ENCODE measurements at regions not wholly inside any gene's neighbourhood (a gene's known extent, or its start where the extent isn't known, plus 50 kb on each side); places are given as distances from the start of the nearest gene placed in this dataset.

- FAIRE-seq: peak; percentile 24
- H3K23me2 ChIP-seq (ENCODE audit: low read depth, low read length): no peaks in the 10 kb centered on the region
- no peak overlapping the region for H4K8ac ChIP-seq (ENCODE audit: extremely low read depth, insufficient read depth, low read length)
These were observed 681.6 kb upstream of the SEMA6D start for GRCh38 chr15:47035475-47036406.

More at GRCh38 chr15:47035475-47036406, 681.6 kb upstream of the SEMA6D start:
- no peak for TF ChIP-seq RNF2 (IDR thresholded peaks at IDR 0.05; ENCODE audit: borderline replicate concordance, low read depth, low read length, missing control alignments, poor library complexity, severe bottlenecking)
- TF ChIP-seq NRF1 (IDR thresholded peaks at IDR 0.05; ENCODE audit: low read depth, low read length): no peak
- TF ChIP-seq MAX (IDR thresholded peaks at IDR 0.05): no peak
- POLR2A ChIA-PET (ENCODE audit: partially characterized antibody): interaction anchor here (0.9 kb wide), 1 partner anchor 8 kb away, joined by 3 read pairs; no protein-coding TSS in a partner anchor
- H3K4me1 ChIP-seq (replicated peaks in 1 of 4; ENCODE audit: control insufficient read depth in 3 of 4, insufficient read depth in 4 of 4, low read length in 3 of 4): no peaks in the 10 kb centered on the region
- no peak overlapping the region for H3K23ac ChIP-seq (ENCODE audit: insufficient read length)
- no peak for DNase-seq (ENCODE audit: low read depth in 1 of 2, low spot score in 2 of 2)
- H2BK15ac ChIP-seq (ENCODE audit: low read length): no peak overlapping the region
- H4K91ac ChIP-seq (replicated peaks; ENCODE audit: insufficient read length, low read length): no peak overlapping the region
- H2BK12ac ChIP-seq (ENCODE audit: low read depth, low read length): no peak overlapping the region
- no peak overlapping the region for H2AK5ac ChIP-seq (ENCODE audit: low read depth, low read length)
- H3K4ac ChIP-seq (replicated peaks; ENCODE audit: insufficient read length, low read depth, low read length): no peak overlapping the region
- no peak overlapping the region for H3K56ac ChIP-seq (replicated peaks; ENCODE audit: insufficient read length, low read depth, low read length)
- H2BK5ac ChIP-seq (ENCODE audit: low read depth, low read length): no peak overlapping the region
- H3K9me3 ChIP-seq (ENCODE audit: insufficient read depth in 2 of 2, low read depth in 1 of 2, low read length in 1 of 2): no peaks in the 10 kb centered on the region
- CTCF ChIA-PET (ENCODE audit: partially characterized antibody): interaction anchor here (0.6 to 1.7 kb wide), 2 partner anchors 16 to 726 kb away, joined by 3 to 5 read pairs; no protein-coding TSS in a partner anchor
- H2BK120ac ChIP-seq (replicated peaks; ENCODE audit: low read depth, low read length): no peak overlapping the region
- H3K79me2 ChIP-seq (ENCODE audit: control insufficient read depth in 1 of 2, insufficient read depth in 2 of 2, low read length in 2 of 2): no peaks in the 10 kb centered on the region
- H3K18ac ChIP-seq (ENCODE audit: extremely low read depth, low read length): no peak overlapping the region
- no peak overlapping the region for H3K9ac ChIP-seq (replicated peaks in 1 of 4; ENCODE audit: extremely low read depth in 1 of 4, low read depth in 3 of 4, low read length in 3 of 4)
- no peak overlapping the region for H3K14ac ChIP-seq (ENCODE audit: insufficient read length)
- H3K79me1 ChIP-seq (ENCODE audit: low read depth, low read length): no peaks in the 10 kb centered on the region
- no peak overlapping the region for H2AFZ ChIP-seq (ENCODE audit: low read length)
- no peak overlapping the region for H4K5ac ChIP-seq (ENCODE audit: insufficient read length, low read depth, low read length)
- no peaks in the 10 kb centered on the region for H3K27me3 ChIP-seq (replicated peaks in 1 of 4; ENCODE audit: control insufficient read depth in 3 of 4, extremely low read depth in 1 of 4, insufficient read depth in 3 of 4, low read length in 3 of 4)
- H4K20me1 ChIP-seq (replicated peaks in 1 of 2; ENCODE audit: control insufficient read depth in 1 of 2, insufficient read depth in 2 of 2, low read length in 2 of 2): no peaks in the 10 kb centered on the region
- H3K27ac ChIP-seq (ENCODE audit: low read depth, low read length): no peak overlapping the region
- 76% methylated on average over 2 of the region's 2 CpGs; no CpG with 5 or more reads in 1 of the 2 experiments for WGBS, 2 experiments (ENCODE audit: extremely low coverage in 1 of 2, insufficient coverage in 1 of 2, insufficient read length in 1 of 2, insufficient replicate concordance in 2 of 2, low coverage in 1 of 2, low lambda C conversion rate in 2 of 2, missing lambda C conversion rate in 1 of 2)
- H2BK20ac ChIP-seq (ENCODE audit: low read length): no peak overlapping the region
- H3K36me3 ChIP-seq (ENCODE audit: control insufficient read depth in 2 of 4, insufficient read depth in 4 of 4, low read length in 3 of 4): no peaks in the 10 kb centered on the region
- no peak overlapping the region for H3K4me3 ChIP-seq (ENCODE audit: extremely low read depth in 1 of 4, insufficient read depth in 2 of 4, low read depth in 3 of 4, low read length in 4 of 4)
- no peak overlapping the region for H3K4me2 ChIP-seq (ENCODE audit: insufficient read depth in 1 of 2, low read depth in 2 of 2, low read length in 2 of 2)

Measured in H1 (cell line).